Progenitor cell of endocrine pancreas (in vitro differentiated cells): ENCODE measurements at regions not wholly inside any gene's neighbourhood (a gene's known extent, or its start where the extent isn't known, plus 50 kb on each side); places are given as distances from the start of the nearest gene placed in this dataset.

Source experiments
- DNase-seq: peaks from one replicate; pipeline ENCODE4 v3.0.0; 2021; ENCODE audit warnings: low spot score; ENCODE audit not compliant: unreplicated experiment
- H3K27ac Mint-ChIP-seq: 2 replicates; pipeline ENCODE4 v1.8.0; 2021; ENCODE audit warnings: mild to moderate bottlenecking, moderate library complexity, mixed read lengths
- H3K27me3 Mint-ChIP-seq: 2 replicates; pipeline ENCODE4 v1.8.0; 2021; ENCODE audit warnings: mixed read lengths
- H3K36me3 Mint-ChIP-seq: 2 replicates; pipeline ENCODE4 v1.8.0; 2022; ENCODE audit warnings: mixed read lengths; ENCODE audit not compliant: insufficient read depth
- H3K4me1 Mint-ChIP-seq: 2 replicates; pipeline ENCODE4 v1.8.0; 2021; ENCODE audit warnings: low read depth, mixed read lengths
- H3K4me3 Mint-ChIP-seq: 2 replicates; pipeline ENCODE4 v1.8.0; 2021; ENCODE audit warnings: low read depth, mild to moderate bottlenecking, moderate library complexity, mixed read lengths
- H3K9me3 Mint-ChIP-seq: 2 replicates; pipeline ENCODE4 v1.8.0; 2021; ENCODE audit warnings: low read depth, mixed read lengths
- CTCF ChIP-seq: fragments of 200-600 bp; sonication (generic); IDR thresholded peaks from one replicate; pipeline ENCODE4 v1.5.0; 2021; ENCODE audit warnings: antibody characterized with exemption, mild to moderate bottlenecking; ENCODE audit not compliant: unreplicated experiment

GRCh38 chr11:111148953-111149352 is 96.6 kb upstream of the POU2AF2 start:
- Mint-ChIP-seq H3K4me3 (no peak overlapping the region), H3K36me3 (no peaks in the 10 kb centered on the region), H3K4me1 (no peaks in the 10 kb centered on the region), H3K27ac (no peak overlapping the region), H3K27me3 (no peaks in the 10 kb centered on the region), H3K9me3 (no peaks in the 10 kb centered on the region)
- no peak for TF ChIP-seq CTCF
- no peak for DNase-seq

GRCh38 chr11:111148121-111148520 is 97.4 kb upstream of the POU2AF2 start:
- no peaks in the 10 kb centered on the region for H3K27me3 Mint-ChIP-seq
- H3K4me3 Mint-ChIP-seq: no peak overlapping the region
- DNase-seq: no peak
- H3K27ac Mint-ChIP-seq: no peak overlapping the region
- H3K4me1 Mint-ChIP-seq: no peaks in the 10 kb centered on the region
- no peaks in the 10 kb centered on the region for H3K9me3 Mint-ChIP-seq
- no peaks in the 10 kb centered on the region for H3K36me3 Mint-ChIP-seq
- TF ChIP-seq CTCF: no peak

- Mint-ChIP-seq H3K9me3 (peaks cover 3% of the 10 kb centered on the region), H3K27me3 (no peaks in the 10 kb centered on the region), H3K4me3 (no peak overlapping the region), H3K36me3 (no peaks in the 10 kb centered on the region), H3K27ac (no peak overlapping the region), H3K4me1 (peaks cover 11% of the 10 kb centered on the region)
- no peak for TF ChIP-seq CTCF
- DNase-seq: no peak
These were observed 107.7 kb upstream of the POU2AF2 start for GRCh38 chr11:111137846-111138245.

GRCh38 chr11:111135778-111136570 is 109.6 kb upstream of the POU2AF2 start:
- Mint-ChIP-seq H3K36me3 (no peaks in the 10 kb centered on the region), H3K4me1 (peaks cover 9% of the 10 kb centered on the region), H3K27me3 (no peaks in the 10 kb centered on the region), H3K4me3 (no peak overlapping the region), H3K27ac (no peak overlapping the region), H3K9me3 (peaks cover 8% of the 10 kb centered on the region)
- no peak for TF ChIP-seq CTCF
- DNase-seq: no peak

GRCh38 chr11:111135101-111135500 is 110.4 kb upstream of the POU2AF2 start:
- TF ChIP-seq CTCF: no peak
- H3K4me3 Mint-ChIP-seq: no peak overlapping the region
- H3K27ac Mint-ChIP-seq: peak overlapping the region; percentile 62
- no peaks in the 10 kb centered on the region for H3K36me3 Mint-ChIP-seq
- peaks cover 8% of the 10 kb centered on the region for H3K9me3 Mint-ChIP-seq
- no peak for DNase-seq
- H3K4me1 Mint-ChIP-seq: peaks cover 9% of the 10 kb centered on the region
- no peaks in the 10 kb centered on the region for H3K27me3 Mint-ChIP-seq
